ENCODE measurements at regions not wholly inside any gene's neighbourhood (a gene's known extent, or its start where the extent isn't known, plus 50 kb on each side); places are given as distances from the start of the nearest gene placed in this dataset.

GRCh38 chr4:105050896-105051295, 95.8 kb upstream of the TET2 start:
- DNase-seq (ENCODE audit: low spot score), result no peak
- Histone ChIP-seq H3K9me3 (peaks cover 7 to 18% of the 10 kb centered on the region in 2 donors), H3K27ac (no peak overlapping the region), H3K4me3 (no peak overlapping the region), H3K4me1 (no peaks in the 10 kb centered on the region), H3K27me3 (no peaks in the 10 kb centered on the region), H3K36me3 (no peaks in the 10 kb centered on the region)
- TF ChIP-seq CTCF (IDR thresholded peaks at IDR 0.05), result no peak

- Histone ChIP-seq H3K9me3 (peaks cover 5% of the 10 kb centered on the region in 2 donors), H3K36me3 (no peaks in the 10 kb centered on the region)
Observed at GRCh38 chr4:105057370-105058105, 89.1 kb upstream of the TET2 start.

GRCh38 chr4:105058177-105058812, 88.4 kb upstream of the TET2 start:
- Histone ChIP-seq H3K27me3 (no peaks in the 10 kb centered on the region), H3K9me3 (no peaks in the 10 kb centered on the region), H3K36me3 (no peaks in the 10 kb centered on the region), H3K27ac (no peak overlapping the region), H3K4me1 (no peaks in the 10 kb centered on the region), H3K4me3 (no peak overlapping the region)
- no peak for TF ChIP-seq CTCF (IDR thresholded peaks at IDR 0.05)
- no peak for DNase-seq (ENCODE audit: low spot score)

More at GRCh38 chr4:105057370-105058105, 89.1 kb upstream of the TET2 start:
- H3K4me3 ChIP-seq, result no peak overlapping the region
- H3K27me3 ChIP-seq, result no peaks in the 10 kb centered on the region
- H3K4me1 ChIP-seq, result no peaks in the 10 kb centered on the region
- no peak for TF ChIP-seq CTCF (IDR thresholded peaks at IDR 0.05)
- DNase-seq (ENCODE audit: low spot score), result no peak
- no peak overlapping the region for H3K27ac ChIP-seq

GRCh38 chr4:105059337-105059736, 87.3 kb upstream of the TET2 start:
- TF ChIP-seq CTCF (IDR thresholded peaks at IDR 0.05), result no peak
- Histone ChIP-seq H3K27ac (no peak overlapping the region), H3K4me3 (no peak overlapping the region), H3K4me1 (no peaks in the 10 kb centered on the region), H3K27me3 (no peaks in the 10 kb centered on the region), H3K9me3 (no peaks in the 10 kb centered on the region), H3K36me3 (no peaks in the 10 kb centered on the region)
- no peak for DNase-seq (ENCODE audit: low spot score)

GRCh38 chr4:105060628-105061027, 86.0 kb upstream of the TET2 start:
- TF ChIP-seq CTCF (IDR thresholded peaks at IDR 0.05), result no peak
- no peak for DNase-seq (ENCODE audit: low spot score)
- no peak overlapping the region for H3K4me3 ChIP-seq

More at GRCh38 chr4:105060628-105061027, 86.0 kb upstream of the TET2 start:
- Histone ChIP-seq H3K27ac (no peak overlapping the region), H3K4me1 (no peaks in the 10 kb centered on the region), H3K27me3 (no peaks in the 10 kb centered on the region), H3K9me3 (no peaks in the 10 kb centered on the region), H3K36me3 (no peaks in the 10 kb centered on the region)

Data from right atrium auricular region (tissue), 2 donors.